GM19324 (cell line): ENCODE measurements at regions not wholly inside any gene's neighbourhood (a gene's known extent, or its start where the extent isn't known, plus 50 kb on each side); places are given as distances from the start of the nearest gene placed in this dataset.

Source experiments
- ATAC-seq: cut with Tn5 transposase; IDR thresholded peaks from one replicate; pipeline ENCODE4 v1.9.1; 2021; ENCODE audit warnings: mild to moderate bottlenecking, moderate library complexity; ENCODE audit not compliant: unreplicated experiment, low FRiP score

- no peak for ATAC-seq
These were observed 81.3 kb upstream of the MOCS1 start for GRCh38 chr6:40015530-40015929.

GRCh38 chr6:40011844-40012243 lies 77.6 kb upstream of the MOCS1 start:
- ATAC-seq = no peak

- ATAC-seq = no peak
These were observed 66.8 kb upstream of the MOCS1 start for GRCh38 chr6:40000964-40001515.

- no peak for ATAC-seq
These were observed 65.0 kb upstream of the MOCS1 start for GRCh38 chr6:39999006-39999867.

DNA sequence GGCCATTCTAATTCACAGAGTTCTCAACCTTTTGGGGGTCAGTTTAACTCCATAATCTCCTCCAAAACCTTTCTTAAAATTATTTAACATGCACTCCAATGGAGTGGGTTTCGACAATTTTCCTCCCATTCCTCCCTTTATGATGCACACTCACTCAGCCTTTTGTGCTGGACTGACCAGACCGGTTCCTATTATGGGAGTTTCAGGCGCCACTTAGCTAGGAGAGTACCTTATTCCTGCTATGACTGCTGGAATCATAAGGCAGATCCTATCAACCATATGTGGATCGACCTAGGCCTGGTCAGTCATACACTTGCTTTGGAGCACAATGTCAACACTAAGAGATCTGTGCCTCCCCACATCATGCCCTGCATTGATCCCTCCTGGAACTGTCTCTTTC lies 63.9 kb upstream of the MOCS1 start:
- no peak for ATAC-seq

DNA sequence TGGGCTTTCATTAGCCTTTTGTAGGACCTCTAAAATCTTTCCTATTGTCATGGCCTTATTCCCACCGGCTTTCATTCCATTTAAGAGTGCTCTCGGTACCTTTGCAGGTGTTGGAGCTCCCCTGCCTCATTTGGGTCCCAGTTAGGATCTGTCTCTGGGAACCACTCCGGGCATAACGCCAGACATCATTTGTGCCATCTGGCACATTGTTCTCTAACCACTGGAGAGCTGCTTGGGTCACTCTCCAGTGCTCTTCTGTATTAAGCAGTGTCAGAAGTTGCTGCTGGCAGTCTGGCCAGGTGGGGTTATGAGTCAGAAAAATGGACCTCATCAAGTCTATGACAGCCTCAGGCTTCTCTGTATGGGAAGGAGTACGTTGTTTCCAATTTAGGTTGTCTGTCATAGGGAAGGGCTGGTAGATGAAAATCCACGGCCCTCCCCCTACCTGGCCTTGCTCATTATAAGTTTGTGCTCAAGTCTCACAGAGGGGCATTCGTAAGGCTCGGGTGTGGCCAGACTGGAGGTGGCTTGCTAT lies 62.9 kb upstream of the MOCS1 start:
- ATAC-seq = no peak

DNA sequence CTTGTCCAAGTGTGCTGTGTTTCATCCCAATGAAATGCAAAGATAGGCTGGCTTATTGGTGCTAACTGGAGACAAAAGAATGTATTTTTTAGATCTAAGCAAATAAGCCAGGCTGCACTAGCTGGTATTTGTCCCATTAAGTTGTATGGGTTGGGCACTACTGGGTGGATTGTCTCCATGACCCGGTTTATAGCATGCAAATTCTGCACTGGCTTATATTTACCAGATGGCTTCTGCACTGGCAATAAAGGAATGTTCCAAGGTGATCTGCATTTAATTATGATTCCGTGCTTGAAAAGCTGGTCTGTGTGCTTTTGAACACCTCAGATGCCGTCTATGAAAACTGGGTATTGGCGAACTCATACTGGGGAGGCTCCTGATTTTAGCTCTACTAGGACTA lies 61.4 kb upstream of the MOCS1 start:
- ATAC-seq = no peak

DNA sequence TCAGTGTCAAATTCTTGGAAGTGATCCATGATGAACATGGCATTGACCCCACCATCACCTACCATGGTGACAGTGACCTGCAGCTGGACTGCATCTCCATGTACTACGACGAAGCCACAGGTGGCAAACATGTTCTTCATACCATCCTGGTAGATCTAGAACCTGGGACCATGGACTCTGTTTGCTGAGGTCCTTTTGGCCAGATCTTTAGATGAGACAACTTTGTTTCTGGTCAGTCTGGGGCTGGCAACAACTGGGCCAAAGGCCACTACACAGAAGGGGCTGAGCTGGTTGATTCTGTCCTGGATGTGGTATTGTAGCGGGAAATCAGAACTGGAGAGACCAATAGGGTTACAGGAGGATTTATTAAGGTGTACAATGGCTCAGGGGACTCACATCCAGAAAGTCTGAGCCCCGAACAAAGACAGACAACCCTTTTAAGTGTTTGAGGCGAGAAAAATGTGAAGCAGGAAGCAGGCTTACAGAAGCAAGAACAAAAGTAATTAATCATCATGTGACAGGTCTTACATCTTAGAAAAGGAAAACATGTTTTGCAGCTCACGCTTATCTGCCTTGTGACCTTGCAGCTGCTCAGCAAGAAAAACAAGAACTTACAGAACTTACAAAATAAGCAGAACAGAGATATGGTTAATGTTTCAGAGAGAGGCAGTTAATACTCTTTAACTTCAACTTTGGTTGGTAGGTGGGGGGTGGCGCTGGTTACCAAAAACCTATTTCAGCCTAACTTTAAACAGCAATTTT lies 58.8 kb upstream of the MOCS1 start:
- no peak for ATAC-seq
